Activated T-cell treated with anti-CD3 and anti-CD28 coated beads, Interleukin-2, amount 50 U/mL, for 72 hours (primary cell): ENCODE measurements at regions not wholly inside any gene's neighbourhood (a gene's known extent, or its start where the extent isn't known, plus 50 kb on each side); places are given as distances from the start of the nearest gene placed in this dataset.
"Not testable (repeated sequence)": the region's sequence is repeated elsewhere in the genome, so short reads cannot be mapped to it uniquely, and the experiment has no call there.

Experiments
- ATAC-seq, 2 donors: fragments of 150-1000 bp; cut with Tn5 transposase; replicated peaks in 1 of 2; 2 replicates each; pipeline ENCODE4 v1.10.0; 2021; ENCODE audit warnings: moderate library complexity in 2 of 2, mild to moderate bottlenecking in 1 of 2
- DNase-seq, 2 donors: peaks; one replicate each; pipeline ENCODE4 v3.0.0; 2021 to 2022; ENCODE audit warnings: mixed read lengths in 1 of 2
- H3K27ac Mint-ChIP-seq: one replicate; pipeline ENCODE4 v1.8.0; 2022; ENCODE audit warnings: mild to moderate bottlenecking, moderate library complexity, mixed read lengths
- H3K27me3 Mint-ChIP-seq: one replicate; pipeline ENCODE4 v1.8.0; 2022; ENCODE audit warnings: low read depth, mixed read lengths
- H3K36me3 Mint-ChIP-seq, 2 donors: one replicate each; pipeline ENCODE4 v1.8.0; 2022; ENCODE audit warnings: mixed read lengths in 2 of 2, mild to moderate bottlenecking in 1 of 2; ENCODE audit not compliant: insufficient read depth in 2 of 2
- H3K4me1 Mint-ChIP-seq: one replicate; pipeline ENCODE4 v1.8.0; 2022; ENCODE audit warnings: low read depth, mixed read lengths
- H3K4me3 Mint-ChIP-seq, 2 donors: one replicate each; pipeline ENCODE4 v1.8.0; 2022; ENCODE audit warnings: mild to moderate bottlenecking in 2 of 2, mixed read lengths in 2 of 2, moderate library complexity in 2 of 2
- H3K9me3 Mint-ChIP-seq, 2 donors: one replicate each; pipeline ENCODE4 v1.8.0; 2022; ENCODE audit warnings: mixed read lengths in 2 of 2

- no peak overlapping the region for H3K27ac Mint-ChIP-seq
- H3K36me3 Mint-ChIP-seq, result no peaks in the 10 kb centered on the region
- peaks cover 3 to 7% of the 10 kb centered on the region in 2 donors for H3K9me3 Mint-ChIP-seq
- H3K4me1 Mint-ChIP-seq, result no peaks in the 10 kb centered on the region
- ATAC-seq, result no peak
- H3K4me3 Mint-ChIP-seq, result no peak overlapping the region
- DNase-seq, result no peak
- no peaks in the 10 kb centered on the region for H3K27me3 Mint-ChIP-seq
Measured at GRCh38 chr13:65600702-65601101, 1629.4 kb downstream of the PCDH9 start.

DNA sequence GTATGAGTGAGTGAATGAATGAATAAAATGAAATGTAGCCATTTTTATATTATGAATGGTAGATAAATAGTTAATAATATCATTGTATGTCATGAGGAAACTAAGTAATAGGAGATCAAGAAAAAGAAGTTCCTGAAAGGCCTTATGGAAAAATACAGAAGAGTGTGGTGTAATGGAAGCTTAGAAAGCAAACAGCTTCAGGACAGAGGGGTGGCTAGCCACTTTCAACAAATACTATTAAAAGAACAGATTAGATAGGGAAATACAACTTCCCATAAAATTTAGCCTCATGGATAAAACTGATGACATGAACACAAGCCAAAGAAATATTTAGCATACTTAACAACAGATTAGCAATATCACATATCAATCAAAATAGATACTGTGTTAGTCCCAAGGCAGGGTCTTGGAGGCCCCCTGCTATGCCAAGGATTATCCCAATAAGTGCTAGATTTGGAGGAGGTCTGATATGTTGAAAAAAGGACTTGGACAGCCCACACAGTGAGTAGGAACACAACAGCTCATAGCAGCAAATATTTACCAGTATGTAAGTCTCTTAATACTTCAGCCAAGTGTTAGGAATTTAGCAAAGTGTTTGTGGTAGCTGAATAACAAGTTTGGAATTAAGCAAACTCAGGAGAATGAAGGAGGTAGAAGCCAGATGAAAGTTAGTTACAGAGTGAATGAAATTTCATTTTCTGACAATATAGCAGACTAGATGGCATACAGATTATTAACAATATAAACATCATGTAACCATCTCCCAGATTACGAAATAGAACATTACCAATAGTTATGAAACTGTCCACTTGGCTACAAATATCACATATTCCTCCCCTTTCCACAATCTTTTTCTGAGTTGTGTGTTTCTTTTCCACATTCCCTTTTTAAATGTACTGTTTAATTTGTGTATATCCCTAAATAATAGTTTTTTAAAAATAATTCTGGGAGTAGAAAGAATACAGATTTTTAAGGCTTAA is 1632.0 kb downstream of the PCDH9 start:
- no peak overlapping the region for H3K27ac Mint-ChIP-seq
- H3K36me3 Mint-ChIP-seq, result no peaks in the 10 kb centered on the region
- no peaks in the 10 kb centered on the region for H3K27me3 Mint-ChIP-seq
- H3K9me3 Mint-ChIP-seq, result peaks cover 3 to 7% of the 10 kb centered on the region in 2 donors
- H3K4me1 Mint-ChIP-seq, result no peaks in the 10 kb centered on the region
- ATAC-seq (no peak), DNase-seq (no peak)
- H3K4me3 Mint-ChIP-seq, result no peak overlapping the region

DNA sequence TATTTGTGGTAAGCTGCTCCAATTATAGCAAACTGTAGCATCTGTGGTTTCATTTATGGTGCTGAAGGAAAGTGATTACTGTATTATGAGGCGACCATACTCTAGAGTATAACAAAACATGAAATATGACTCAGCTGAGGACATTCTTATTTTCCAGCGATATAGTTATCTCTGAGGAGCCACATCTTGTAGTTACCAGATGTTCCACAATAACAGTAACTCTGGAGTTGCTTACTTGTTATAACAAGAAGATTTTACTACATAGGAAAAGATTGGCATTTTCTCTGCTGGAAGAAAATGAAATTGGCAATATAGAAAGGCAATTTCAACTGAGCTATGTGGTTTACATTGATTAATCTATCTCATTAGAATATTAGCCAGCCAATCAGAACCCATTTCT is 1634.2 kb downstream of the PCDH9 start:
- DNase-seq (no peak), ATAC-seq (no peak)
- Mint-ChIP-seq H3K4me3 (no peak overlapping the region), H3K36me3 (no peaks in the 10 kb centered on the region), H3K4me1 (no peaks in the 10 kb centered on the region), H3K27me3 (no peaks in the 10 kb centered on the region), H3K27ac (no peak overlapping the region), H3K9me3 (peaks cover 3 to 4% of the 10 kb centered on the region in 2 donors)

DNA sequence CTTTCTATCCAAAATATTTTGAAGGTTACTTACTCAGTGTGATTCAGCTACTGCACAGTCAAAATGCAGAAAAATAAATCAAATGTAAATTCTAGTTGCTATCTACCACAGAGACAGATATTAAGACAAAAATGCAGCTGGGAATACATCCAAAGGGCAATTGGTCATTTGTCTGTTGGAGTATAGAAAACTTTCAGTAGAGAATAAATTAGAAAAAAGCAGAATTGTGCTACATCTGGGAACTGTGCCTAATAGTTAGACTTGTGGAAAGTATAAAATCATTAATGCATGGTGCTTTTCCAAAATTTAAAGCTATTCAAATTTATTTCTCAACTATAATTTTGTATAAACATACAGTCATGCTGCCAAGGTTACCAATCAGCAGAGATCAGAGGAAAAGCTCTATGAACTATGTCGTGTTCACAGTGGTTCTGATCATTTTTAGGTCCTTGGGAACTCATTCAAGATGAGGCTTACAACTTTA is 1635.8 kb downstream of the PCDH9 start:
- Mint-ChIP-seq H3K27ac (no peak overlapping the region), H3K4me3 (no peak overlapping the region), H3K36me3 (no peaks in the 10 kb centered on the region), H3K4me1 (no peaks in the 10 kb centered on the region), H3K27me3 (no peaks in the 10 kb centered on the region), H3K9me3 (peaks cover 5 to 6% of the 10 kb centered on the region in 2 donors)
- ATAC-seq (no peak), DNase-seq (no peak)

DNA sequence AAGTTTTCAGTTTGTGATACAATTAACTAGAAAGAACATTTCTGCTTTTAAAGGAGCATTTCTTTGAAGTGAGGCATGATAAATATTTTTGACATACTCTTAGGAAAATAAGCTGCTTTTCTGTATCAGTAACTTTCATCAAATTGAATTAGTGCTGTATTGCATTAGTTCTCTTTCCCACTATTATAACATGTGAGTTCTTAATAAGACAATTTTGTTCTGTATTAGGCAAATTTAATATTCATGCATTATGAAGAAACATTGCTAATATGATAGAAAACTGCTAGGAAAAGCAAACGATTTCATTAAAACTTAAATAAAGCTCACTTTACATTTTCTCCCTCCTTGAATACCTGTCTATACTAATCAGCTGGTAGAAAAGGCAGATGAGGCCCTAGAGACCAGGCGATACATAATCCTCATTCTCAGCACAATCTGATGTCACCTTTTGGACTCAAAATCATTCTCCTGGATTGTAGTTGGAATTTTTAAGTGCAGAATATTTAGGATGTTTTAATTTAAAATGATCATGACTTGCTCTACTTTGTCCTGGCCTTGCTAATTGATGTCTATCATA is 1636.8 kb downstream of the PCDH9 start:
- Mint-ChIP-seq H3K36me3 (no peaks in the 10 kb centered on the region), H3K4me3 (no peak overlapping the region), H3K27me3 (no peaks in the 10 kb centered on the region), H3K27ac (no peak overlapping the region), H3K9me3 (peaks cover 5 to 7% of the 10 kb centered on the region in 2 donors), H3K4me1 (no peaks in the 10 kb centered on the region)
- ATAC-seq (no peak), DNase-seq (no peak)

DNA sequence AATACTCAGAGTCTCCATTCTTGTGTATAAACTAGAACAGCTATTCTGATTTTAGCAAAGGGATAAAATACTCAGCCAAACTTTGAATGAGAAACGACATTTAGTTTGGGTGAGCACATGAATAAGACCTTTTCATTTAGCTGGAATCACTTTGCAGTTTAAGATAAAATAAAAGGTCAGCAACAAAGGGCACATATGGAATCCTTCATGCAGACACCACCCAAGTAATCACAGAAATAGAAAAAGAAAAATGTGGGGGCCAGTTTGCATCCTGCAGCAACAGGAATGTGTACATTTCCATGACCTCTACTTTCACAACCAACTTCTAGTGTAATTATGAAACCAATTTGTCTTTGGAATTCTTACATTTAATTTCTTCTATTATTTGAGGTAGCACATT is 1637.4 kb downstream of the PCDH9 start:
- H3K4me1 Mint-ChIP-seq, result no peaks in the 10 kb centered on the region
- ATAC-seq (no peak), DNase-seq (no peak)
- H3K36me3 Mint-ChIP-seq, result peaks cover 0 to 3% of the 10 kb centered on the region in 2 donors
- H3K27ac Mint-ChIP-seq, result no peak overlapping the region
- no peak overlapping the region for H3K4me3 Mint-ChIP-seq
- no peaks in the 10 kb centered on the region for H3K27me3 Mint-ChIP-seq
- H3K9me3 Mint-ChIP-seq, result peaks cover 8 to 12% of the 10 kb centered on the region in 2 donors

GRCh38 chr13:65585346-65585745 is 1644.8 kb downstream of the PCDH9 start:
- Mint-ChIP-seq H3K27ac (no peak overlapping the region), H3K4me1 (no peaks in the 10 kb centered on the region), H3K4me3 (no peak overlapping the region), H3K27me3 (no peaks in the 10 kb centered on the region), H3K36me3 (peaks cover 0 to 4% of the 10 kb centered on the region in 2 donors), H3K9me3 (peaks cover 16 to 20% of the 10 kb centered on the region in 2 donors)
- no peak for DNase-seq
- no peak for ATAC-seq

- DNase-seq, result no peak
- Mint-ChIP-seq H3K36me3 (peaks cover 0 to 4% of the 10 kb centered on the region in 2 donors), H3K4me3 (no peak overlapping the region), H3K27ac (no peak overlapping the region), H3K27me3 (no peaks in the 10 kb centered on the region), H3K9me3 (peaks cover 13 to 14% of the 10 kb centered on the region in 2 donors), H3K4me1 (no peaks in the 10 kb centered on the region)
- ATAC-seq, result no peak
Measured at GRCh38 chr13:65584126-65584525, 1646.0 kb downstream of the PCDH9 start.

- no peak for ATAC-seq
- H3K4me1 Mint-ChIP-seq, result no peaks in the 10 kb centered on the region
- H3K4me3 Mint-ChIP-seq, result no peak overlapping the region
- DNase-seq, result no peak
- peaks cover 8% of the 10 kb centered on the region in 2 donors for H3K9me3 Mint-ChIP-seq
- no peak overlapping the region for H3K27ac Mint-ChIP-seq
- H3K36me3 Mint-ChIP-seq, result no peaks in the 10 kb centered on the region
- H3K27me3 Mint-ChIP-seq, result no peaks in the 10 kb centered on the region
Measured at GRCh38 chr13:65582160-65582559, 1648.0 kb downstream of the PCDH9 start.

DNA sequence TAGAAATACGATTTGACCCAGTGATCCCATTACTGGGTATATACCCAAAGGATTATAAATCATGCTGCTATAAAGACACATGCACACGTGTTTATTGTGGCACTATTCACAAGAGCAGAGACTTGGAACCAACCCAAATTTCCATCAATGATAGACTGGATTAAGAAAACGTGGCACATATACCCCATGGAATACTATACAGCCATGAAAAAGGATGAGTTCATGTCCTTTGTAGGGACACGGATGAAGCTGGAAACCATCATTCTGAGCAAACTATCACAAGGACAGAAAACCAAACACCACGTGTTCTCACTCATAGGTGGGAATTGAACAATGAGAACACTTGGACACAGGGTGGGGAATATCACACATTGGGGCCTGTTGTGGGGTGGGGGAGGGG is 1665.6 kb downstream of the PCDH9 start:
- not testable (repeated sequence) for H3K4me3 Mint-ChIP-seq, H3K9me3 Mint-ChIP-seq, H3K4me1 Mint-ChIP-seq, H3K27me3 Mint-ChIP-seq, DNase-seq, ATAC-seq, H3K36me3 Mint-ChIP-seq, H3K27ac Mint-ChIP-seq

DNA sequence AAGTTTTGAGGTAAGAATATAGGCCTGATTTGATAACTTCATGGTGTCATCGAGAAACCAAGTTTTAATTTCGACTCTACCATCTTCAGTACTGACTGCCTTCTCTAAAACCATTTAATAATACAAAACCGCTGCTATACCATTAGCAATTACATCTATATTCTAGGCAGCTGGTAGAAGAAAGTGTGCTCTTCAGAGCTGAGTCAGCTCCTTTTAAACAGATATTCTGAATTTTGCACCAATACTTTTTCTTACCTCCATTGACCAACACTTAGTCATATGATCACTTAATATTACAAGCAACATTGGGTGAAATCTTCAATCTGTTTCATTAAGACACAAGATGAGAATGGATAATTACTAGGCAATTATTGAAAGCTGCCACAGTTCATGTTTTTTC is 1667.8 kb downstream of the PCDH9 start:
- no peaks in the 10 kb centered on the region for H3K27me3 Mint-ChIP-seq
- H3K4me3 Mint-ChIP-seq, result no peak overlapping the region
- H3K27ac Mint-ChIP-seq, result no peak overlapping the region
- H3K9me3 Mint-ChIP-seq, result peaks cover 8% of the 10 kb centered on the region in 2 donors
- no peak for DNase-seq
- H3K36me3 Mint-ChIP-seq, result peaks cover 0 to 1% of the 10 kb centered on the region in 2 donors
- H3K4me1 Mint-ChIP-seq, result no peaks in the 10 kb centered on the region
- no peak for ATAC-seq

DNA sequence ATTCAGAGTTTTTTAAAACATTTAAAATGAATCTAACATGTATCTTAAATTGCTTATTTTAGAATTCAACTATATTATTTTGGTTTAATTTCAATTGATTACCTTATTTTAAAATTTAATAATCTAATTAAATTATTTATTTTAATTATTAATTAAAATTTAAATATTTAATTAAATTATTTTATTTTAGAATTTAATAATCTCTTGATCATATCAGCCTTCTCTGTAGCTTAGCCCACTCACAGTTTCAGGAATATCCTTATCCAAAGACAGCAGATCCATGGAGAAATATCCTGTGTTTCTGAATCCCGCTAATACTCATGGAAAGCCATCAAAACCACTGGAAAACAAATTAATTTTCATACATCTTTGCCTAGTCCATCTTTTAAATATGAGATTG is 1669.2 kb downstream of the PCDH9 start:
- H3K4me3 Mint-ChIP-seq, result no peak overlapping the region
- H3K27ac Mint-ChIP-seq, result no peak overlapping the region
- DNase-seq, result no peak
- H3K27me3 Mint-ChIP-seq, result no peaks in the 10 kb centered on the region
- peaks cover 0 to 1% of the 10 kb centered on the region in 2 donors for H3K36me3 Mint-ChIP-seq
- peaks cover 8% of the 10 kb centered on the region in 2 donors for H3K9me3 Mint-ChIP-seq
- no peak for ATAC-seq
- no peaks in the 10 kb centered on the region for H3K4me1 Mint-ChIP-seq

DNA sequence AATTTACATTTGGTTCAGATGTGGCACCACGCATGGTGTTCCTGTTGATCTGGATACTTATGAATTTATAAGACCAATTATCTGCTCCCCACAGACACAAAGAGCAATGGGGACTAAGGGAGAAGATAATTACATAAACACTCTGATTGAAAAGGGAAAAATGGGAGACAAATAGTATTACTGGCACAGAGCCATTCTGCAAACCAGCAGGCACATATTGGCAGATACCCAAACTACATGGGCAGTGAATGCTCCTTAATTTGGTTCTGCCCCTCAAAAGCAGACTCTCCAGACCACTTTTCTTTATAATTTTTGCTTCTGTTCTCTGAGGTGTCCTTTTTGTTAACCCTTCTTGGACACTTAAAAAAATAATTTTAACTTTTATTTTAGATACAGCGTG is 1674.2 kb downstream of the PCDH9 start:
- H3K9me3 Mint-ChIP-seq, result peaks cover 14 to 23% of the 10 kb centered on the region in 2 donors
- H3K4me1 Mint-ChIP-seq, result no peaks in the 10 kb centered on the region
- ATAC-seq, result no peak
- no peaks in the 10 kb centered on the region for H3K27me3 Mint-ChIP-seq
- DNase-seq, result no peak
- H3K36me3 Mint-ChIP-seq, result peaks cover 2 to 3% of the 10 kb centered on the region in 2 donors
- H3K27ac Mint-ChIP-seq, result no peak overlapping the region
- H3K4me3 Mint-ChIP-seq, result no peak overlapping the region
